ENCODE measurements at regions not wholly inside any gene's neighbourhood (a gene's known extent, or its start where the extent isn't known, plus 50 kb on each side); places are given as distances from the start of the nearest gene placed in this dataset.
"Not testable (repeated sequence)": the region's sequence is repeated elsewhere in the genome, so short reads cannot be mapped to it uniquely, and the experiment has no call there.

DNA sequence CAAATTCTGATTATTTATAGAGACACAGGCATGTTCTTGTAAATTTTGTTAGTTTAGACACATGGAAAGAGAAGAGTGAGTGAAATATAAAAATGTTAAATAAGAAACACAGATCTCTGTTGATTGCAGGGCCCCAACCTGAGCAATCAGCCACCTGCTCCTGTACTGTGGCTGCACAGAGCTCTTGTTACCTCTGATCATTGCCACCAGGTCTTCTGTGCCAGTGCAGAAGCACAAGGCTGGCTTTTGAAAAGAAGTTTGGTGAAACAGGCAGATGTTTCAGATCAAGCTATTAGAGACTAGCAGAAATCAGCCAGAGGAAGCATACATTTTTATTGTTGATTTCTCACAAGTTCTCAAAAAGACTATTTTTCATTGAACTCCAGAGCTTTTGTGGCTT lies 434.1 kb upstream of the OR4E1 start:
- FAIRE-seq (no peak), DNase-seq (ENCODE audit: low read depth) (no peak)
- Histone ChIP-seq H3K4me3 (ENCODE audit: low read depth, low read length) (no peak overlapping the region), H3K36me3 (ENCODE audit: control insufficient read depth, insufficient read depth, low read length) (no peaks in the 10 kb centered on the region), H3K27me3 (ENCODE audit: control insufficient read depth, insufficient read depth, low read length) (no peaks in the 10 kb centered on the region)
- TF ChIP-seq, protein P1, sequence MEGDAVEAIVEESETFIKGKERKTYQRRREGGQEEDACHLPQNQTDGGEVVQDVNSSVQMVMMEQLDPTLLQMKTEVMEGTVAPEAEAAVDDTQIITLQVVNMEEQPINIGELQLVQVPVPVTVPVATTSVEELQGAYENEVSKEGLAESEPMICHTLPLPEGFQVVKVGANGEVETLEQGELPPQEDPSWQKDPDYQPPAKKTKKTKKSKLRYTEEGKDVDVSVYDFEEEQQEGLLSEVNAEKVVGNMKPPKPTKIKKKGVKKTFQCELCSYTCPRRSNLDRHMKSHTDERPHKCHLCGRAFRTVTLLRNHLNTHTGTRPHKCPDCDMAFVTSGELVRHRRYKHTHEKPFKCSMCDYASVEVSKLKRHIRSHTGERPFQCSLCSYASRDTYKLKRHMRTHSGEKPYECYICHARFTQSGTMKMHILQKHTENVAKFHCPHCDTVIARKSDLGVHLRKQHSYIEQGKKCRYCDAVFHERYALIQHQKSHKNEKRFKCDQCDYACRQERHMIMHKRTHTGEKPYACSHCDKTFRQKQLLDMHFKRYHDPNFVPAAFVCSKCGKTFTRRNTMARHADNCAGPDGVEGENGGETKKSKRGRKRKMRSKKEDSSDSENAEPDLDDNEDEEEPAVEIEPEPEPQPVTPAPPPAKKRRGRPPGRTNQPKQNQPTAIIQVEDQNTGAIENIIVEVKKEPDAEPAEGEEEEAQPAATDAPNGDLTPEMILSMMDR (IDR thresholded peaks at IDR 0.05; ENCODE audit: insufficient read depth, low read length, severe bottlenecking): no peak

DNA sequence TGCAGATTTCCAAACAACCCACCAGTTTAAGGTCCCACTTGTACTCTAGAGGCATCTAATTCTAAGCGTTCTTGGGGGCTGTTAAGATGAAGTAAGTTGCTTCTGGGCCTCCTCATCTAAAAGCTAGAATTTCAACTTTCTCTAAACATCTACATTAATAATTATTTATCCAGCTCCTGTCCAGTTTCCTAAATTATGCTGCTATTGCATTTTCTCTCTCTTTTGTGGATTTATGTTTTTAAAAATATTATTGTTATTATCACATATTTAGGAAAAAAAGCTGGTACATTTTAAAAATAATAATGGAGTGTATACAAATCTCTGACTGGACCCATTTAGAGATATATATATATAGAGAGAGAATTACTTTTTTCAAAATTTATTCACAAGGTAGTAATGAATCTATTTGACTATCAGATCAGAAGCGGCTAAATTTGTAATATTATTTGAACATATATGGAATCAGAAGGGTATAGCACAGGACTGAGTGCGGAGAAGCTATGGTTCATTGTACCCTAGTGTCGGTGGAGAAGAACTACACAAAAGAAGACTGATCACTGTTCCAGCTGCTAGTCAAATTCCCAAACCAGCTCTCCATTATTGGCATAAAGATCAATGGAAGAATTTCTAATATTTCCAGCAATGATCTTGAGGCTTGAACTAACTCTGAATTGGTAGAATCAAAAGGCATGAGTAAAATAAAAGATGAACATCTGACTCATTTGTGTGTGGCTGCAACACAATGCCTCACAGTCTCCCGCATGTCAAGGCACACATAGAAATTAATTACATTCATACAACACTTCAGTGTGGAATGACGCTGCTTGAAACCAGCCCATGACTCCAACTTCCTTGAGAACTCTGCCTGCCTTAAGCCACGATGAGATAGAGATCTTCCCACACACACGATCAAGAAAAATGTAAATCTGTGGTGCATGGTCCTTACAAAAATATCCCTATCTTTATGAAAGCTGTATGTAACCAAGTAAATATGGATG lies 433.4 kb upstream of the OR4E1 start:
- H3K36me3 ChIP-seq (ENCODE audit: control insufficient read depth, insufficient read depth, low read length): no peaks in the 10 kb centered on the region
- TF ChIP-seq, protein P1 (IDR thresholded peaks at IDR 0.05; ENCODE audit: insufficient read depth, low read length, severe bottlenecking): no peak
- no peak for FAIRE-seq
- no peak overlapping the region for H3K4me3 ChIP-seq (ENCODE audit: low read depth, low read length)
- DNase-seq (ENCODE audit: low read depth): peak; percentile 92
- no peaks in the 10 kb centered on the region for H3K27me3 ChIP-seq (ENCODE audit: control insufficient read depth, insufficient read depth, low read length)

DNA sequence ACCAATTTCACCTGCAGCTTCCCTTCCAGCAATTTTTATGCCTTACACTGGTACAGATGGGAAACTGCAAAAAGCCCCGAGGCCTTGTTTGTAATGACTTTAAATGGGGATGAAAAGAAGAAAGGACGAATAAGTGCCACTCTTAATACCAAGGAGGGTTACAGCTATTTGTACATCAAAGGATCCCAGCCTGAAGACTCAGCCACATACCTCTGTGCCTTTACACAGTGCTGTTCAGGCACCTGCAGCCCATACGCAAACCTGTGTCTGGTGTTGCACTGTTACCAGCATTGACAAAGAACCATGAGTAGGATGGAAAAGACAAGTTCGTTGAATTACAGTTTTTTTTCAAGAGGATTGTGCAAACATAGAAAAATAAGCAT lies 432.0 kb upstream of the OR4E1 start:
- DNase-seq (ENCODE audit: low read depth) (no peak), FAIRE-seq (peak; percentile 76)
- H3K36me3 ChIP-seq (ENCODE audit: control insufficient read depth, insufficient read depth, low read length): no peaks in the 10 kb centered on the region
- TF ChIP-seq, protein P1 (IDR thresholded peaks at IDR 0.05; ENCODE audit: insufficient read depth, low read length, severe bottlenecking): no peak
- H3K4me3 ChIP-seq (ENCODE audit: low read depth, low read length): no peak overlapping the region
- no peaks in the 10 kb centered on the region for H3K27me3 ChIP-seq (ENCODE audit: control insufficient read depth, insufficient read depth, low read length)

DNA sequence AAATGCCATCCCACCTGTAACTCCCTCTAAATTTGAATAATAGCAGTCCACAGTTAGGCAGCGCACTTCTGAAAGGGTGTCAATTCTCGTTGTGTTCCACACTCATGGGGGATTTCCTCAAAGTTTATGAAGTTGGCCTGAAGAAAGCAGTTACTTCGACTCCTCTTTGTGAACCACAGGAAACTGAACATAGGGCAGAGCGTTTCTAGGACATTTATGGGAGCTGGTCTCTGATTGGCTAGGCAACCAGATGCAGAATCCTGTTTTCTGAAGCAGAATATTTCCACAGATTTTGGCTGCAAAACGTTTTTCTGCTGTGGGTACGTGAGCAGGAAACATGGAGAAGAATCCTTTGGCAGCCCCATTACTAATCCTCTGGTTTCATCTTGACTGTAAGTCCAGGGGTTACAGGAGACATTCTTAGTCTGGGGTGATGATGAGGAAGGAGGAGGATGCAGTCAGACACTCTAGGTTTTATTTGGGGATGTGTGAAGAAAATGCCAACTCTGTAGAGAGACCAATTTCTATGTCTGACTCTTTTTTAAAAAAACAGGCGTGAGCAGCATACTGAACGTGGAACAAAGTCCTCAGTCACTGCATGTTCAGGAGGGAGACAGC lies 431.5 kb upstream of the OR4E1 start:
- DNase-seq (ENCODE audit: low read depth) (no peak), FAIRE-seq (no peak)
- Histone ChIP-seq H3K27me3 (ENCODE audit: control insufficient read depth, insufficient read depth, low read length) (no peaks in the 10 kb centered on the region), H3K36me3 (ENCODE audit: control insufficient read depth, insufficient read depth, low read length) (no peaks in the 10 kb centered on the region), H3K4me3 (ENCODE audit: low read depth, low read length) (no peak overlapping the region)
- TF ChIP-seq, protein P1 (IDR thresholded peaks at IDR 0.05; ENCODE audit: insufficient read depth, low read length, severe bottlenecking): no peak

DNA sequence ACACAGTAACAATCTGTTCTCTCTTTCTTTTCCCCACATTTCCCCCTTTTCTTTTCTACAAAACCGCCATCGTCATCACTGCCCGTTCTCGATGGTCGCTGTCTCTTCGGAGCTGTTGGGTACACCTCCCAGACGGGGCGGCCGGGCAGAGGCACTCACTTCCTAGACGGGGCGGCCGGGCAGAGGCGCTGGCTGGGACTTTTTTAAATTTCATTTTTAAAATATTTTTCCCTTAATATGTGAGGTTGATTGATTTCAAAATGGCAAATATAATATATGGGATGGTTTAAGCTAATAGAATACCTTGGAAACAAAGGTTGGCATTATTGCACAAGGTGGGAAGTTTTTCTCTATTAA lies 427.1 kb upstream of the OR4E1 start:
- H3K27me3 ChIP-seq (ENCODE audit: control insufficient read depth, insufficient read depth, low read length); DNase-seq (ENCODE audit: low read depth); H3K4me3 ChIP-seq (ENCODE audit: low read depth, low read length); FAIRE-seq; H3K36me3 ChIP-seq (ENCODE audit: control insufficient read depth, insufficient read depth, low read length): not testable (repeated sequence)

DNA sequence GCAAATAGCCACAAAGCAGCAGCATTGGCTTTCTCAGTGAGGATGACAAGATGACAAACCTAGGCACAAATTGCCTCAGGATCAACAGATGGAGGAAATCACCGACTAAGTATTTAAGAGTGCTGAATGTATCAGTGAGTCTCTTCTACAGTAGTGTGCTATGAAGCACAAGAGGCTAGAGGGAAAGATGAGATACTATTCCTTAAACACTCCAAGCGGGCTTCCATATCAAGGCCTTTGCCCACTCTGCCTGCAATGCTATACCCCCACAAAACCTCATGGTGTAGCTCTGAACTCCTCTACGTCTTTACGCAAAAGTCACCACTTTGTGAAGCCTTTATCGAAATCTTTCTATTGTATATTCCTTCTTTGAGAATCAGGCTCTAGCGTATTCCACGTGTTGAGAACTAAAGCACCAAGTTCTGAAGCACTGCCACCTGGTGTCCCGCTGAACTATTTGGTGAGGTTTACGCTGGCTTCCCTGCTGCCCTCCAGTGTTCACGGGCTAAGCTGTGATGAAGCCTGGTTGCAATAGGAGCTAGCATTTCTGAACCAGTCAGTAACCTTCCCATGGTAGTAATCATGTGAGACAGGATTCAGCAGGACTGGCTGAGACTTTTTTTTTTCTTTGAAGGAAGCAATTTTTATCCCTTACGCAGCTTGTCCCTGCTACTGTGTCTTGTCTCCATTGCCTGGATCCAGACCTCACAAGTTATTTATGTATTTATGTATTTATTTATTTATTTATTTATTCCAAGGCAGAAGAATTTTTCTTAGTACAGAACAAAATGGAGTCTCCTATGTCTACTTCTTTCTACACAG lies 426.5 kb upstream of the OR4E1 start:
- FAIRE-seq (no peak), DNase-seq (ENCODE audit: low read depth) (peak; percentile 81)
- H3K27me3 ChIP-seq (ENCODE audit: control insufficient read depth, insufficient read depth, low read length): peaks cover 2% of the 10 kb centered on the region
- TF ChIP-seq, protein P1 (IDR thresholded peaks at IDR 0.05; ENCODE audit: insufficient read depth, low read length, severe bottlenecking): peak; percentile 83
- H3K4me3 ChIP-seq (ENCODE audit: low read depth, low read length): no peak overlapping the region
- no peaks in the 10 kb centered on the region for H3K36me3 ChIP-seq (ENCODE audit: control insufficient read depth, insufficient read depth, low read length)
